HepG2 (cell line): ENCODE measurements at regions not wholly inside any gene's neighbourhood (a gene's known extent, or its start where the extent isn't known, plus 50 kb on each side); places are given as distances from the start of the nearest gene placed in this dataset.

ENCODE experiments used
- ATAC-seq: fragments of 200-7000 bp; cut with Tn5 transposase; 3 replicates; pipeline ENCODE4 v1.9.1; 2020; ENCODE audit warnings: mild to moderate bottlenecking, moderate library complexity
- BruUV-seq: library from RNA; stranded (reverse); fragments of 400-500 nt; replicated peaks from 2 replicates; lab custom pipeline; 2021; lab: Mats Ljungman, UMichigan
- CTCF ChIA-PET: fragments of 300-600 bp; formaldehyde crosslinking; extraction: SDS; loops from one replicate; lab custom pipeline; 2021; ENCODE audit warnings: low total read pairs, inconsistent platforms, low intra/inter-chr PET ratio; lab: Yijun Ruan, JAX
- POLR2A ChIA-PET: fragments of 350-600 bp; sonication (Branson Sonifier 250); formaldehyde crosslinking; loops from one replicate; lab custom pipeline; 2020; ENCODE audit warnings: antibody characterized with exemption, inconsistent platforms; lab: Yijun Ruan, JAX
- DNase-seq: peaks from one replicate; pipeline ENCODE4 v3.0.0-alpha.2; 2015; ENCODE audit warnings: low spot score
- FAIRE-seq: peaks from 3 replicates; lab custom pipeline; 2011; peaks lifted over from hg19 to GRCh38; lab: Jason Lieb, UNC
- H2AFZ ChIP-seq: one replicate; pipeline ENCODE4 v1.6.1; 2011; ENCODE audit warnings: low read length, inconsistent platforms
- H3K27ac ChIP-seq: fragments of 300-600 bp; 3 replicates; pipeline ENCODE4 v1.8.0; 2011; ENCODE audit warnings: mixed run types, mild to moderate bottlenecking, mixed read lengths, low read length, inconsistent platforms; ENCODE audit not compliant: insufficient read depth; ENCODE audit errors: extremely low read length
- H3K27me3 ChIP-seq, 2 experiments: fragments of 200-600 bp in 1 of 2; 2 replicates in 1 of 2; 3 replicates in 1 of 2; pipeline versions ENCODE4 v1.6.0 to v1.8.0; 2011; ENCODE audit warnings: low read length in 2 of 2, mild to moderate bottlenecking in 2 of 2, moderate library complexity in 2 of 2, inconsistent platforms in 1 of 2; ENCODE audit not compliant: insufficient read depth in 2 of 2, control insufficient read depth in 1 of 2
- H3K36me3 ChIP-seq, 2 experiments: fragments of 200-600 bp in 1 of 2; replicated peaks in 1 of 2; 2 replicates in 1 of 2; 3 replicates in 1 of 2; pipeline versions ENCODE4 v1.5.1 to v1.8.0; 2011; ENCODE audit warnings: low read length in 2 of 2, inconsistent platforms in 1 of 2; ENCODE audit not compliant: insufficient read depth in 2 of 2, control insufficient read depth in 1 of 2
- H3K4me1 ChIP-seq: 2 replicates; pipeline ENCODE4 v1.5.1; 2012; ENCODE audit warnings: low read length, inconsistent platforms; ENCODE audit not compliant: insufficient read depth
- H3K4me2 ChIP-seq: 2 replicates; pipeline ENCODE4 v1.6.0; 2011; ENCODE audit warnings: low read depth, low read length, inconsistent platforms
- H3K4me3 ChIP-seq, 3 experiments: fragments of 200-600 bp in 1 of 3; sonication (generic), shearing (Covaris generic) in 1 of 3; replicated peaks in 1 of 3; 2 replicates each; pipeline ENCODE4 v1.5.1; 2011 to 2016; ENCODE audit warnings: low read length in 3 of 3, inconsistent platforms in 2 of 3, low read depth in 2 of 3, mild to moderate bottlenecking in 2 of 3, control low read depth in 1 of 3, mixed read lengths in 1 of 3; ENCODE audit not compliant: insufficient read depth in 1 of 3
- H3K79me2 ChIP-seq: one replicate; pipeline ENCODE4 v1.6.1; 2011; ENCODE audit warnings: low read length, inconsistent platforms; ENCODE audit not compliant: insufficient read depth
- H3K9ac ChIP-seq: 2 replicates; pipeline ENCODE4 v1.6.0; 2011; ENCODE audit warnings: mild to moderate bottlenecking, low read depth, low read length, inconsistent platforms; ENCODE audit not compliant: insufficient read depth
- H3K9me3 ChIP-seq: 2 replicates; pipeline ENCODE4 v1.5.1; 2012; ENCODE audit warnings: mild to moderate bottlenecking, low read length
- H4K20me1 ChIP-seq: 2 replicates; pipeline ENCODE4 v1.6.0; 2011; ENCODE audit warnings: inconsistent platforms, mild to moderate bottlenecking, low read length, moderate library complexity; ENCODE audit not compliant: insufficient read depth
- ARNTL ChIP-seq: sonication (generic); formaldehyde crosslinking; IDR thresholded peaks from 2 replicates; pipeline ENCODE4 v1.4.0; 2020; ENCODE audit warnings: mild to moderate bottlenecking, missing genetic modification reagents
- FOXO4 ChIP-seq: sonication (generic); formaldehyde crosslinking; conservative IDR thresholded peaks from 2 replicates; pipeline ENCODE4 v1.8.1; 2023; ENCODE audit warnings: missing genetic modification reagents
- KDM2A ChIP-seq: sonication (generic); formaldehyde crosslinking; IDR thresholded peaks from 2 replicates; pipeline ENCODE4 v1.4.0; 2020; ENCODE audit warnings: low read depth, missing genetic modification reagents, borderline replicate concordance
- KDM3A ChIP-seq: IDR thresholded peaks from 2 replicates; pipeline ENCODE4 v1.6.1; 2018; ENCODE audit warnings: low read depth, missing compliant biosample characterization
- KLF15 ChIP-seq: sonication (generic); formaldehyde crosslinking; IDR thresholded peaks from 2 replicates; pipeline ENCODE4 v1.8.1; 2023; ENCODE audit warnings: borderline replicate concordance, mild to moderate bottlenecking, inconsistent platforms, missing genetic modification reagents, mixed read lengths
- PAF1 ChIP-seq: IDR thresholded peaks from 2 replicates; pipeline ENCODE4 v1.6.1; 2016; ENCODE audit warnings: missing genetic modification reagents, missing compliant biosample characterization
- PAX8 ChIP-seq: sonication (generic); formaldehyde crosslinking; IDR thresholded peaks from 2 replicates; pipeline ENCODE4 v1.8.0; 2022; ENCODE audit warnings: mild to moderate bottlenecking, missing genetic modification reagents, borderline replicate concordance
- PBX3 ChIP-seq: sonication (generic); formaldehyde crosslinking; IDR thresholded peaks from 2 replicates; pipeline ENCODE4 v1.8.1; 2023; ENCODE audit warnings: missing genetic modification reagents, inconsistent platforms, borderline replicate concordance
- PLRG1 ChIP-seq: fragments of 450-650 bp; conservative IDR thresholded peaks from 2 replicates; pipeline ENCODE4 v1.6.1; 2016
- PRDM4 ChIP-seq: sonication (generic); formaldehyde crosslinking; IDR thresholded peaks from 2 replicates; pipeline ENCODE4 v1.9.0; 2021; ENCODE audit warnings: missing genetic modification reagents, borderline replicate concordance
- TBL1XR1 ChIP-seq: fragments of 150-350 bp; IDR thresholded peaks from 2 replicates; pipeline ENCODE4 v1.6.1; 2014; ENCODE audit warnings: borderline replicate concordance, low read length; ENCODE audit not compliant: partially characterized antibody
- ZFAT ChIP-seq: sonication (generic); formaldehyde crosslinking; conservative IDR thresholded peaks from 2 replicates; pipeline ENCODE4 v1.8.1; 2023; ENCODE audit warnings: missing genetic modification reagents, inconsistent platforms
- ZFP36 ChIP-seq: fragments of 150-350 bp; IDR thresholded peaks from 2 replicates; pipeline ENCODE4 v1.6.1; 2018; ENCODE audit warnings: borderline replicate concordance, low read length, low read depth; ENCODE audit not compliant: partially characterized antibody
- ZNF253 ChIP-seq: sonication (generic); formaldehyde crosslinking; IDR thresholded peaks from 2 replicates; pipeline ENCODE4 v1.8.0; 2022; ENCODE audit warnings: mild to moderate bottlenecking, missing genetic modification reagents, borderline replicate concordance
- ZNF256 ChIP-seq: sonication (generic); formaldehyde crosslinking; conservative IDR thresholded peaks from 2 replicates; pipeline ENCODE4 v1.4.0; 2020; ENCODE audit warnings: missing genetic modification reagents
- ZNF670 ChIP-seq: sonication (generic); formaldehyde crosslinking; IDR thresholded peaks from 2 replicates; pipeline ENCODE4 v1.8.0; 2022; ENCODE audit warnings: mild to moderate bottlenecking, missing genetic modification reagents, borderline replicate concordance
- ZZZ3 ChIP-seq: sonication (generic); formaldehyde crosslinking; IDR thresholded peaks from 2 replicates; pipeline ENCODE4 v1.4.0; 2020; ENCODE audit warnings: missing genetic modification reagents, mild to moderate bottlenecking, borderline replicate concordance
- WGBS: methylation state at CpG from one replicate; pipeline ENCODE4 v1.1.6; 2017; ENCODE audit warnings: low lambda C conversion rate; 5-methylcytosine and 5-hydroxymethylcytosine counted together
- in situ Hi-C: cut with HindIII; loops from 2 replicates; pipeline ENCODE4 v1.10.0; 2017; ENCODE audit warnings: low pct_unique_long_range_greater_than_20kb; ENCODE audit not compliant: extremely low pct_ligation_motif_present
- intact Hi-C: fragments of 100-400 bp; cut with micrococcal nuclease; formaldehyde crosslinking; loops from one replicate; pipeline ENCODE4 v1.10.0; 2022; ENCODE audit not compliant: unreplicated experiment

GRCh38 chr4:123806056-123806455 is 409.5 kb downstream of the SPRY1 start:
- in situ Hi-C loops (no loop called here), intact Hi-C loops (no loop called here)
- no peak overlapping the region for H3K27ac ChIP-seq
- WGBS = 58% methylated on average over 1 of the region's 1 CpG
- no peak overlapping the region for H2AFZ ChIP-seq
- FAIRE-seq = no peak
- no peak for ATAC-seq
- H3K4me1 ChIP-seq = peaks cover 21% of the 10 kb centered on the region
- no peaks in the 10 kb centered on the region for H3K9me3 ChIP-seq
- H3K9ac ChIP-seq = no peak overlapping the region
- H3K27me3 ChIP-seq = no peaks in the 10 kb centered on the region
- DNase-seq = no peak
- H4K20me1 ChIP-seq = no peaks in the 10 kb centered on the region
- CTCF ChIA-PET = no interaction called here
- BruUV-seq = no TSS peak
- no peak overlapping the region for H3K4me2 ChIP-seq
- no peaks in the 10 kb centered on the region for H3K36me3 ChIP-seq
- no peak overlapping the region for H3K4me3 ChIP-seq
- no peak for TF ChIP-seq KDM2A (CRISPR knock-in tag)
- no peak for TF ChIP-seq ZNF670 (CRISPR knock-in tag)
- no peak for TF ChIP-seq PBX3
- TF ChIP-seq ZNF253 (CRISPR knock-in tag) = no peak
- TF ChIP-seq TBL1XR1 = no peak
- TF ChIP-seq FOXO4 (CRISPR knock-in tag) = no peak
- no peak for TF ChIP-seq ZZZ3 (CRISPR knock-in tag)
- TF ChIP-seq ZFP36 = no peak
- no peak for TF ChIP-seq ARNTL
- no peak for TF ChIP-seq ZFAT (CRISPR knock-in tag)
- no peak for TF ChIP-seq ZNF256 (CRISPR knock-in tag)
- TF ChIP-seq PRDM4 = no peak
- no peak for TF ChIP-seq KLF15 (CRISPR knock-in tag)
- TF ChIP-seq KDM3A (CRISPR knock-in tag) = no peak
- no peak for TF ChIP-seq PLRG1
- no peak for TF ChIP-seq PAF1 (CRISPR knock-in tag)
- TF ChIP-seq PAX8 (CRISPR knock-in tag) = no peak
- TF ChIP-seq, all 625 proteins: peak for 0
- H3K79me2 ChIP-seq = no peaks in the 10 kb centered on the region
- POLR2A ChIA-PET = no interaction called here
